Activated naive CD8-positive, alpha-beta T cell treated with anti-CD3 and anti-CD28 coated beads, Interleukin-2, amount 50 U/mL, for 16 hours (primary cell): ENCODE measurements at regions not wholly inside any gene's neighbourhood (a gene's known extent, or its start where the extent isn't known, plus 50 kb on each side); places are given as distances from the start of the nearest gene placed in this dataset.

ENCODE experiments used
- DNase-seq: peaks from one replicate; pipeline ENCODE4 v3.0.0-alpha.2; 2020; ENCODE audit warnings: low read depth, low spot score

DNA sequence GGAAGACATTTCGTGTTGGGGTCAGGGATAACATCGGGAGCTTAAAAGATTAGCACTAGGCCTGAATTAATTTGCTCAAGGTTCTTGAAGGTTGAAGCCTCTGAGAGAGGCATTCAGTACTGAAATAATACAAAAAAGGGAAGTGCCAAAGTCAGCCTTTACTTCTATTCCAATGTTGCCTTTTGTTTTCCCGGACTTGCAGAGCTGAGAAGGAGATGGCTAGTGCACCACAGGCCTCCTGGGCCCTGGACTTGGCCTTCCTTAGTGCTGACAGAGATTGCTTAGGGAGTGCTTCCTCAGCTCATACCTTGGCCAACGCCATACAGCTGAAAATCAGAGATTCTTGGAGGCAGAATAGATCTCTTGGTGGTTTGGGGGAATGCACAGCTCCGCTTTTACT, 333.6 kb upstream of the TBL1XR1 start:
- DNase-seq, result no peak

DNA sequence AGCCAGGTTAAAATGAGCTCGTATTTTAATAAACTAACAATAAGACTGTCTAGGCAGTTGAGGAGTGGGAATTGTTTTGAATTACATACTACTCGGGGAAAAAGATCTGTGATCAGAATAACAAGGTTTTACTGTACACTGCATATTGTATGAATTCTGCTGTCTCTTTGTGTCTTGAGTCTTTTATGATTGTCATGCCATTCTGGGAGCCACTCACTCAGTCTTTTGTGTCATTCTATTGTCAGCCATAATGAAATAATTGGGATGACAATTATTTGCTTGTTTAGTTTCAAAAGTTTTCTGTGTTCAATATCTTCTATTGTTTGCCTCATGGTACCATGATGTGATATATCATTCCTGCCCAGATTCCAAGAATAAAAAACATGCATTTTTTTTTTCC, 339.6 kb upstream of the TBL1XR1 start:
- DNase-seq, result no peak

DNA sequence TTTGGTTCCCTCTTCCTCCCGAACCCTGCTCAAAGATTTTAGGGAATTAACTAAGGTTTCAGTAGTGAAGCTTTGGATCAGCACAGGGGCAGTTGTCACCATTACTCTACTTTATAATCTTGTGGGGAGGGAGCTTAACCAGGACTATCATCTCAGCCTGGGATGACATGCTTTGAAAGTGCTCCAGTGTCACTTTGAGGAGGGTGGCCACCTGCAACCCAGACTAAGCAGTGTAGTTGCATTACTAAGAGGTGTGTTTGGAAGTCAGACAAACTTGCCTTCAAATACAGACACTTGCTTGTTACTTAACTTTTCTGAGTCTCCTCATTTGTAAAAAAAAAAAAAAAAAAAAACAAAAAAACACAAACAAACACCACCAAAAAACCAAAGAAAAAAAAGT, 340.3 kb upstream of the TBL1XR1 start:
- DNase-seq, result no peak

GRCh38 chr3:177538048-177538749, 340.9 kb upstream of the TBL1XR1 start:
- no peak for DNase-seq

- DNase-seq, result no peak
Measured at GRCh38 chr3:177538750-177539730, 341.8 kb upstream of the TBL1XR1 start.

GRCh38 chr3:177541541-177541940, 344.3 kb upstream of the TBL1XR1 start:
- no peak for DNase-seq

- DNase-seq, result no peak
Measured at GRCh38 chr3:177545964-177546363, 348.7 kb upstream of the TBL1XR1 start.

DNA sequence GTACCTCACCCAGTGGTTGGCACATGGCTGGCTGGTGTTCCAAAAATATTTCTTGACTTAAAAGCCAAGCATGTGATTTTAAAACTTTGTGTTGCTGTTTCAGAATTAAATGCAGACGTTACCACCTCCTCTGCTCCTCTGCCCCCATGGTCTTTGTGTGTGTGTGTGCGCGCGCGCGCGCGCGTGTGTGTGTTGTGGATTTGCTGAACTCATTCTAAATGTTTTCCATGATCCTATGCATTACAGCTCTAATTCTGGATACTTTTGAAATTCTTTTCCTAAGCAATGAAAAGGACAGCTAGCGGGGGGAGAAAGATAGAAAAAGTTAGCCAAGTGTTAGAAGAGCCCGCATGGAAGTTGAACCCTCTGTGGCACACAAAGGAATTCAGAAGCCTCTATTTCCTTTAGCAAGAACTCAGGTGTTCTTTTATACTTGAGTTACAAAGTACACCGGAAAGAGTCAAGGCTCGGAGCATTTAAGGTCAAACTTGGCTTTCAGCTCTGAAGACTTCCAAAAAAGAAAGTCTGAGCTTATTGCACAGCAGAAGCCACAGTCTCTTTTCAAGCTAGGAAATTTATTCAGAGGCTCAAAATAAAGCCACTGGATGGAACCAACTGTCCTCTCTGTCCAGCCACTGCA, 350.5 kb upstream of the TBL1XR1 start:
- no peak for DNase-seq

DNA sequence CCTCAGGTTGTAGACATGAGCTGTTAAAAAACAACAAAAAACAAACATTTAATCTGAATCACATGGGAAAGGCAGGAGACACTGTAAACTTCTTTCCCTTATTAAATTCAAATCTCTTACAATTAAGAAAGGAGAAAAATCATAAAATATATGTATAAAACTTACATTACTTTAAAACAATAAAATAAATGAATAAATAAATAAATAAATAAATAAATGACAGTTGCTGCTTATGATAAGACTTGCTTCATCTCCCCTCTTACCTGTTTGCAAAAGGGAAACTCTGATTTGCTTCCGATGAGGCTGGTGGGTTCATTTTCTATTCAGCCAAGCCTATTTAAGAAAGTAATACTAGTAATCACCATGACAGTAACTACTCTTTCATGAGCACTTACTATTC, 353.4 kb upstream of the TBL1XR1 start:
- DNase-seq, result no peak

DNA sequence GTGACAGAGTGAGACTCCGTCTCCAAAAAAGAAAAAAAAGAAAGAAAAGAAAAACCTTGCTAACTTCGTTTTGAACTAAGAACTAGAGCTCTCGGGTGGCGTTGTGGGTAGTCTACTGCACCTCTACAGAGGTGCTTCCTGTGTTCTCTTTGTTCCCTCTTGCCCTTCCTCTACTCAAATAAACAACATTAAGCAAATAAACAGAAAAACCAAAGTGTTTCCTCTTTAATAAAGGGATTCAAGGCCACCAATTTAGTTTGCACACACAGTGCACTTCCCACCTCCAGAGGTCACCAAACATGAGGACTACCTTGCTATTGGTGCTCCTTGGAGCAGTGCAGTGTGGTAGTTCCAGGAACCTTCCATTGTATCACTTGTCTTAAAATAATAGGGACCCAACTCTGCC, 354.2 kb upstream of the TBL1XR1 start:
- no peak for DNase-seq

DNA sequence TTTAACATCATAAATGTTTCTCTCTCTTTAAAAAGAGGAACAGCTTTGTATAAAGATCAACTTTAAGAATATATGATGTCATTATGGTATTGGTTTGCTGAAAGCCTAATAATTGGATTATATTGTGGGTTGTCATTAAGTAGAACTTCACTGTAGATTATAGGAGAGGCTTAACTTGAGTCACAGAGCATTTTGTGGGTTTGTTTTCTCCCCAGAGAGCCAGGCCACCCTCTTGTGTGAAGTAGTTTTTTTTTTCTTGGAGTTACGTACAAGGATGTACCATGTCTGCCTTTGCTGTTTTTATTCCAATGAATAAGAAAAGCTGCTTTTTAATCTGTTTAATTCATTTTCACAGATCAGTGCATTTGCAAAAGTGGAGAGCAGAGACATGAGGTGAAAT, 354.8 kb upstream of the TBL1XR1 start:
- DNase-seq, result no peak

- no peak for DNase-seq
Measured at GRCh38 chr3:177553012-177553411, 355.7 kb upstream of the TBL1XR1 start.

DNA sequence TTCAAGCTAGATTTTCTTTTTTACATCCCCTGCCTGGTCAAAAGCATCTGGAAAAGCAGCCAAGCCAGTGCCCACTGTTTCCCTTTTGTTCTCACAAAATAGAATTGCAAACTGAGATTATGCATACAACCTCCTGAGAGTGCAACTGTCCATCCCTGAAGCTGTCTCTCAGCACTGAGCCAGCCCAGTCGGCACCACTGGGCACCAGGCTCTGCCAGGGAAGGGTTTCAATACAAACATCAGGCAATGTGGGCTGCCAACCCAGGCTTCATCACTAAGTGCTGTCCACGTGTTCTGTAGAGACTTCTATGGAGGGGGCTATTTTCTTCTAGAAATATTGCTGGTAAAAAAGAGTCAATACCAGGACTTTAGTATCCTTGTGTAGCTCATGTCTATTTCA, 356.3 kb upstream of the TBL1XR1 start:
- no peak for DNase-seq

- no peak for DNase-seq
Measured at GRCh38 chr3:177554895-177555759, 357.8 kb upstream of the TBL1XR1 start.

DNA sequence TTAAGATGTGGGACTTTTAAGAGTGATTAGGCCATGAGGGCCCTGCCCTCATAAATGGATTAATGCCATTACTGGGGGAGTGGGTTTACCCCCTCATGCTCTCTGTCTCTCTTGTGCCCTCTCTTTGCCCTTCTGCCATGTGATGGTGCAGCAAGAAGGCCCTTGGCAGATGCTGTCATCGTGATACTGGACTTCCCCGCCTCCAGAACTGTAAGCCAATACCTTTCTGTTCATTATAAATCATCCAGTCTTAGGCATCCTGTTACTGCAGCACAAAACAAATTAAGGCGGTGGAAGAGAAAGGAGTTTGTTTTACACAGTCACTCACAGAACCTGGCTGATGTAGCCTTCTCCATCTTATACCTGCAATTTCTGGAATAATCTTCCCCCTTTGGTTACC, 360.3 kb upstream of the TBL1XR1 start:
- DNase-seq, result no peak

- DNase-seq, result no peak
Measured at GRCh38 chr3:177561365-177561764, 364.1 kb upstream of the TBL1XR1 start.

DNA sequence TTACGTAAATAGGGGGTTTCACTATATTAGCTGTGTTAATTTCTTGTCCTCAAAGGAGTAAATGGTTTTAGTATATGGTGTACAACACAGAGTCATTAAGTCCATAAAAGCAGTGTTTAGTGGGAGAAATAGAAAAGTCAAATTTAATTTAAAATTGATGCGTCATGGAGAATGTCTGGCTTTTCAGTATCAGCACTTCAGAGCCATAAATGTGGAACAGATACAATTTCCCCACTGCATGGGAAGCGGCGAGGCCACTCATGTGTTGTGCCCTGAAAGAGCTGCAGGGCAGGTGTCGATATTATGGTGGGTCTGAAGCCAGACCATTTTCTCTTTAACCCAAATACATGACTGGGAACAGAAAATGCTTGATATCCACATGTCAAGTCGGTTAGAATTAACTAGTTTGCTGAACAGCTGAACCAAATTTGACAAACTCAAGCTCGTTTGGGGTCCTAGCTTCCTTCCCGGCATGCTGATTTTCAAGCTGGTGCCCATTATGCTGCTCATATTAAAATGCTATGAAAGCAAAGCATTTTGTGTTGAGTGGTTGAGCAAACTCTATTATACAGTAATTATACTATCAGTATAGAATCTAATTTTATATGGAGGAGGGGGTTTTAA, 364.6 kb upstream of the TBL1XR1 start:
- DNase-seq, result no peak

- DNase-seq, result no peak
Measured at GRCh38 chr3:177563243-177563780, 366.0 kb upstream of the TBL1XR1 start.

- DNase-seq, result no peak
Measured at GRCh38 chr3:177563792-177564191, 366.5 kb upstream of the TBL1XR1 start.

DNA sequence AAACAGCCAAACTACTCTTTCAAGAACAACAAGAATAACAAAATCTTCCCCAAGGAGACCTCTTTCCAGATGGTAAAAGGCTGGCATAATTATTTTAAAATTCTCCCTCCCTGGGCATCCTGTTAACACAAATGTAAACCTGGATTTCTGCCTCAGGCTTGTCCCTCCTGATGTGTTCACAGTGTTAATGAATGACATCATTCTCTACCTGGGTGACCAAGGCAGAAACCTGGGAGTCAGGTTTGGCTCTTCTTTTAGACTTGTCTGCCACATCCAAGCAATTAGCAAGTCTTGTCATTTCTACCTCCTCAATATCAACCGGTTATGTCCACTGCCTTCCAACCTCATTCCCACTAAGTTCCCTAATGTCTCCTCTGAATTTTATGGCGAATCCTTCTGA, 368.7 kb upstream of the TBL1XR1 start:
- no peak for DNase-seq

DNA sequence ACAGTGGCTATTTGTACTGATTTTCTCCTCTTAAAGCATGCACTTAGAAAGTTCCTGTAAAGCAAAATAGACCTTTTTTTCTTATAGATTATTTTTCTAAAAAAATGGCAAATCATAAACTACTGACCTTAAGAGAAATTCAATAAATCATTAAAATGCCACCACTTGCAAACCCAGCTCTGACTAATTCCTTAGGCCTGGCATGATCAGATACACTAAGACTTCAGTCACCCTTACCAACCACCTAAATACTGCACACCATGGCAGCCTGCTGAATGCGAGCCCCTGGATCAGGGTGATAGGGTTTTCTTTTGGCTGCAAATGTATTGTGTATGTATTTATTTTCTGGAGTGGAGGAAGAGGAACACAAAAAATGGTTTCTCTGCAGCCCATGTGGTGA, 370.6 kb upstream of the TBL1XR1 start:
- DNase-seq, result no peak
